SHP77 (cell line): ENCODE measurements at regions not wholly inside any gene's neighbourhood (a gene's known extent, or its start where the extent isn't known, plus 50 kb on each side); places are given as distances from the start of the nearest gene placed in this dataset.

ENCODE experiments used
- DNase-seq, 2 experiments: peaks; one replicate each; lab custom pipeline; 2025; lab: John Stamatoyannopoulos, UW

DNA sequence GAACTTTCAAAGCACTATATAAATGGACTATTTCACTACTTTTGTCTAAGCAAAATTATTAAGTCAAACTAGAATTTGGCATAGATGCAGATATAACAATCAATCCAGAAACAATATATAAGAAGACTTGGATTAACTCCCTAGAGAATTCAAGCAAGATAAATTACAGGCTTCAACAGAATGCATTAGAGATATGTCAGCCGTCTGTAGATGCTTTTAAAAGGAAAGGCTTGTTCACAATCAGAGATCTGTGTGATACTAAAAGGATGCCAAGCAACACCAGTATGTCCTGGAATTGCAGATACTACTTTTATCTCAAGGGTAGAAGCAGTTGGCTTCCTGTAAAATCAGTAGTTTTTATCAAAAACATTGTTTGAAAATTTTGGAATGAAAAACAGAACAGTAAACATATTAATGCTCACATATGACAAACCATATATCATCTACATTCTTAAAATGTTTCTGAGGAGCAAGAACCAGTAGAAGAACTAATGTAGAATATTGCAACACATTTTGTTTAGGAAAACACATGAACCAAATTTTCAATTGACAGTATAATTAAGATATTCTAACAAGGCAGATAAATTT, 947.9 kb upstream of the LRRN3 start:
- DNase-seq = no peak

DNA sequence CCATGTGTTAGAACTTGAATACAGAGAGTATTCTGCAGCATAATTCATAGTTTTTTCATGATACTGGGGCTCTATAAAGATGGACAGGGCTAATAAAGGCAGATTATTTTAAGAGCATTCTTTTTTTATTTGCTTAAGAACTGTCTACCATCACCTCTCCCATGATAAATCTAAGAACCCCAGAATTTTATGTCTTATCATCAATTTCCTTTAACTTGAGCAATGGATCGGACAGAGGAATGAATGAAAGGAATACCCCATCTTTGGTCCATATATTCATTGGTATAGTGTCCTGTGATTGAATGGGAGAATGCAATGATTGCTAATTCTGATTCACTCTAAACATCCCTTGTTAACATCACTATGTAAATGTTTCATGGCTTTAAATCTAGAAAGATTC, 946.3 kb upstream of the LRRN3 start:
- DNase-seq = no peak

DNA sequence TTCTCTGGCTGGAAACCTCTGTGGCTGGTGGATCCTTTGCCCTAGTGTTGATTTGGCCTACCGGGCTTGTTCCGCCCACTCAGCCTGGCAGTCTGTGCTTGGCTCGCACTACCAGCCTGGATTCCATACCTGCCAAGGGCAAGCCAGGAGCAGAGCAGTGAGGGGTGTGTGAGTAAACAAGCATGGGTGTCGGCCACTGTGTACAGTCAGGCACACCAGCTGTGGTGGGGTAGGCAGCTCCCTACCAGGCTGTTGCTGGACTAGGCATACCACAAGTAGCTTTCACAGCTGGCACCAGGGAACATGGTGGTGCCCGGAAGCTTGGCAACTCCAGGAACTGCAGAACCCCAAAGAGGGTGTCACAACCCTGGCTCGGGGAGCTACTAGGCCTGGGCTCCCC, 942.9 kb upstream of the LRRN3 start:
- no peak for DNase-seq

DNA sequence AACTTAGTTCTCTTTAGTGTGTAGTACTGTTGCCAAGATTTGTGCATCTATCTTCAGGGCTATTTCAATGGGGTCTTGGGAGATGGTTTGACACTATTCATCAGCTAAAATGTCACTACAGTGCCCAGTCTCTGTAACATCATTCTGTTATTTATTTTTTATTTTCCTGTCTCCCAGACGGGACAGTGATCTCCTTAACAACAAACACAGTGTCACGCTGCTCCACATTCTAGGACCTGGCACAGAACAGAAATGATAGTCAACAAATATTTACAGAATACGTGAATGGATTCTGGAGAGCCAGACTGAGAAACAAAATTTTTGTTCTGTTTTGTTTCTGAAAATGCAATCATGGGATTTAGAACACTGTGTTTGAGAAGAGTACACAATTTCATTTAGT, 937.7 kb upstream of the LRRN3 start:
- no peak for DNase-seq

DNA sequence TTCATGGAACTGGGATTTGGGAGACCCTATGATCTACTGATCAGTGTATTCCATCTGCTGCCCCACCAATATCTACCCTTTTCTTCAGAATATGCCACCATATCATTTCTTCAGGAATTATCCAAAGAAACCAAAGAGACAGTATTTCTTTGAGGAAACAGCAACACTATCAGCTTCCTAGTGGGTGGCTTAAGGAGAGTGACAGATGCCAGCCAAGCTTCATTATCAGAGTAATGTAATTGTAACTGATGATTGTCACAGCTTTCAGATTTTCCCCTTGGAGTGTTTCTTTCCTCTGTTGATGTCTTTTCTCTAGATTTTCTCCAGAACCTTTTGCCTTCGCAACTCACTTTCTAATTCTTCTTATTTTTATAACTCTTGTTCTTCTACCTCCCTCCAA, 934.4 kb upstream of the LRRN3 start:
- no peak for DNase-seq

DNA sequence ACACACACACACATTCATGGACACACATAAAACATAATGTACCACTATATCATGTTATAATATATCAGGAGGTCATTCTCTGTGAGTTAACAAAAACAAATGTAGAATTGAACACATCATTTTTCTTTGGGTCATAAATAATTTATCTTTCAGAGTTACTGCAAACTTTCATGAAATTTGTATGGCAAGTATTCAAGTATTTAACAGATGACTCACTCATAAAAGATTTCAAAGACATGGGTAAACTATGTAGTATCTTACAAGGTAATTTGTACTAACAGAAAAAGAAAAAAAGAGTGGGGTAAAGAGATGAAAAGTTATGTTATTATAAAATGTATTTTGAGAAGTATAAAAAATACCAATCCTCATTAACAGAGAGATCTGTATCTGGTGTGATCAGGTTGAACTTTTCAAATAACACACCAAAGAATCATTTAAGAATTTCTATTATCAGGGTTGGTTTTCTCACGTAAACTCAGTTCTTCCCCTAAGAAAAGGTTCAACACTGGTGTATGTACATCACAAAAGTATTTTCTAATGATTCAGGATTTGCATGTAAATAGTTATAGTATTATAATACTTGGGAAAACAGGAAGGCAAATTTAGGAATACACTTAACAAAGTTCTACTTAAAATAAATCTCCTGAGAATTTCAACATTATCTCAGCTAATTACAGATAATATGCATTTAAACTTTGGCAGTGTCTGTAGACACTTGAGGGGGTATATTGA, 933.1 kb upstream of the LRRN3 start:
- no peak for DNase-seq

DNA sequence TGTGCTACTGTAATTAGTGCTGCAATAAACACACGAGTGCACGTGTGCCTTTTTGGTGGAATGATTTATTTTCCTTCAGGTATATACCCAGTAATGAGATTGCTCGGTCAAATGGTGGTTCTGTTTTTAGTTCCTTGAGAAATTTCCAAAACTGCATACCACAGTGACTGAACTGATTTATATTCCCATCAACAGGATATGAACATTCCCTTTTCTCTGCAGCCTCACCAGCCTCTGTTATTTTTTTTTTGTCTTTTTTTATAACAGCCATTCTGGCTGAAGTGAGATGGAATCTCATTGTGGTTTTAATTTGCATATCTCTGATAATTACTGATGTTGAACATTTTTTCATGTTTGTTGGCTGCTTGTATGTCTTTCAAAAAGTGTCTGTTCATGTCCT, 922.9 kb upstream of the LRRN3 start:
- DNase-seq = no peak

DNA sequence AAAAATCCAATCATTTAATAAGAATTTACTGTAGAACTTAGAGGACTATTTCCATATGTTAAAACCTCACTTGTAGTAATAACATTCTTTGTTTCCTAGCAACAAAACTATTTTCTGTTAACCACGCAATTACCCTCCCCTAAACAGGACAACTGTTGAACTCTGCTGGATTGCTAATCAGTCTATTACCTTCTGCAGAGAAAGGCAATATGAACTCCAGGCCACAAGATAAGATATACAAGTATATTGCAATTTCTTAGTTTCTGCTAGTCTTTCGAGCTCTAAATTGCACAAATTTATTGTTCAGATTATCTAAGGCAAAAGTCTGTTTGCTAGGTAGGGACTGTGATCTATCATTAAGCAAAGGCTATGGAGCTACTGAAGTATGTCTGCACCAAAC, 920.1 kb upstream of the LRRN3 start:
- no peak for DNase-seq

DNA sequence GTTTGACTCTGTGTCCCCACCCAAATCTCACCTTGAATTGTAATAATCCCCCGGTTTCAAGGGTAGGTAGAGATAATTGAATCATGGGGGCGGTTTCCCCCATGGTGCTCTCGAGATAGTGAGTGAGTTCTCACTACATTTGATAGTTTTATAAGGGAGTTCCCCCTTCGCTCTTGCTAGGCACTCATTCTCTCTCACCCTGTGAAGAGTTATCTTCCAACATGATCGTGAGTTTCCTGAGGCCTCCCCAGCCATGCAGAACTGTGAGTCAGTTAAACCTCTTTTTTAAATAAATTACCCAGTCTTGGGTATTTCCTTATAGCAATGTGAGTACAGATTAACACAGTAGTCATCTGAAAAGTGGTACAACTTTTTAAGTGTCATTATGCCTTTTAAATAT, 913.5 kb upstream of the LRRN3 start:
- DNase-seq = no peak

DNA sequence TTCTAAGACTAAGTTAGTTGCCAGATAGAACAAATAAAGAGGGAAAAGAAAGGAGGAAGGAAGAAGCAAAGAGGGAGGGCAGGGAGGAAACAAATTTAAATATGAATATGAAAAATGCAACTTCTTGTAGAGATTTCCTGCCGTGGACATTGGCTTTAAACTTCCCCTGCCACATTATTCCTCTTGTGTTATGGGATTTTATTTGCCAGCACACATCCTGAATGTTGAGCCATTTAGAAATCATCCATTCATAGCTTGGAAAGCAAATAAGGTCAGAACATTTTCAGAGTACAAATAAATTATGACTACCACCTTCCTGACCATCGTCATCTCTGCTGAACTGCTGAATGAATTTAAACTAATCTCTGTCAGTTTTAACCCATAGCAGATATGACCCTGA, 911.9 kb upstream of the LRRN3 start:
- DNase-seq = no peak

DNA sequence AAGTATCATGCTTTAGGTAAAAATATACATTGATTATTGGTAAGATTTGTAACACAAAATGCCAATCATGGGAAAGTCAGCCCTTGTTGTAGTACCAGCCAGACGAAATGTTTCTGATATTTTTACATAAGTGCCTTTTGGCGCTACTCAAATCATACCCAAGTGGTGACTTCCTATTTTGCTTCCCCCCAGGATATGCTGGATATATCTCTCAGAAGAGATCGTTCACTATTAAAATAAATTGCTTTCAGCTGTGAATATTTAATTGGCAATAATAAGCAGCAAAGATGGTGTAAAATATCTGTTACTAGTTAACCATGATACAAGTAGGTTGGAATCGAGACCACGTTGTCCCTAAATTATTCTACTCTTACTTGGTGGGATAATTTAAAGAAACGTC, 909.2 kb upstream of the LRRN3 start:
- DNase-seq = no peak

DNA sequence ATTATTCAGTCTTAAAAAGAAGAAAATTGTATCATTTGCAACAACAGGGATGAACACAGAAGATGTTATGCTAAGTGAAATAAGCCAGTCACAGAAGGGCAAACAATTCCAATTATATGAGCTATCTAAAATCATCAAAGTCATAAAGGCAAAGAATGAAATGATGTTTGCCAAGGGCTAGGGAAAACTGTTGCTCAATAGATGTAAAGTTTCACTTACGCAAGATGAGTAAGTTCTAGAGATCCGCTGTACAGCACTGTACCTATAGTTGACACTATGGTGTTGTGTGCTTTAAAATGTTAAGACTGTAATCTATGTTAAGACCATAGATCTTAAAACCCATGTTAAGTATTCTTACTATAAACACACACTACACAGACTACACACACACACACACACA, 904.6 kb upstream of the LRRN3 start:
- DNase-seq = no peak

DNA sequence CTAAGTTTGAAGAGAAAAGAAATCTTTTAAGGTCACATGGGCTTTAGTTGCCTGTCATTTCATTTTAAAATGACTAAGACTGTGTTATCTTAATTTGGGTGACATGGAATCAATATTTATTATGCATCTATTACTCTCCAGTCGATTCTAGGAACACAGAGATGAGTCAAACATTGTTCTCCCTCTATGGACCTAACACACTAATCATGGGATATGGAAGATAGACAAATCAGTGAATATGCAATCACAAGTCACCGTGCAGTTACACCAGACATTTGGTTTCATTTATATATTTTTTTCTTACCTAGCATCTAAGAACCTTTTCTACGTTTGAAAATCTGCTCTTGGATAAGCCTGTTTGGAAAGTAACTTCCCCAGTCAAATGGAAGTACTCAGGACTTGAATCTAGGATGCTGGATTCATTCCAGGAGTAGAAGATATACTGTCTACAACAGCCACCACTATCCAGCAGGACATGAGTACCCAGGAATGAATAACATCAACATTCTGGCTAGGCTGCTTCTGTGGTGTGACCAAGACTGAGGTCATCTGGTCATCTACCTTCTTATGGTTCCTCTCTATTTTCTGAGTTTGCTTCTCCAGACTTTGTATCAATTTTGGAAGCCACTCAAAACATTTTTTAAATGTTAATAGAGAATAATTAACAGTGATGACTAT, 902.9 kb upstream of the LRRN3 start:
- DNase-seq = no peak

DNA sequence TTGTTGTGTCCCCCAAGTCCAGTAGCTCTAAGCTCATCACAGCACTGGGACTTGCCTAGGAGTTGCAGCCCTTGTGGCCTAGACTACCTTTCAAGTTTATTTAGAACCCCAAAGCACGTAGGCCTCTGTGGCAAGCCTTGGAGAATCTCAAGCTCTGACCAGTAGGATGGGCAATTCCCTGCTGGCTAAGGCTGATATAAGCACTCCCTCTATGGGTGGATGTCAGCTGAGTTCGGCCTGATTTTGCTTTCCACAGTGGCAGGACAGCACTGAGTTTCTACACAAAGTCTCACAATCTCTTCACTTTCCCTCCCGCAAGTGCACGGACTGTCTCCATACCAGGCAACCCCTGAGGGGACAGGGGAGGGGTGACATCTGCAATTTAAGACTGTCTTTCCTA, 886.4 kb upstream of the LRRN3 start:
- DNase-seq = peak; percentile 10 to 18

DNA sequence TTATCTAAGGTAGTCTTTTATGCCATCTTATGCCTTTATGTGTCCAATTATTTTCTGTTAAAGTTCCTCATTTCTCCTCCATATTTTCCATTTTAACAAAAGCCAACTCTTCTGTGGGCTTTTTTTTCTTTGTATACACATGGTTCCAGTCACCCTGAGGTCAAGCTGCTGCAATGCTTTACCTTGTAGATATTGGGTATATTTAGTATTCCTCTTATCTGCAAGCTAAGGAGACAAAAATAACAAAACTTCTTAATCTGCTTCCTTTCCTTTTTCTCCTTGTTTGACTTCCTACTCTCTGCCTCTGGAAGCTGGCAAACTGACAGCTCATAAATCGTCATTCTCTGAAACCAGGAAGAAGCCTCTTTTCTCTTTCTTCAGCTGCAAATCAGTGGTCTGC, 885.0 kb upstream of the LRRN3 start:
- no peak for DNase-seq

DNA sequence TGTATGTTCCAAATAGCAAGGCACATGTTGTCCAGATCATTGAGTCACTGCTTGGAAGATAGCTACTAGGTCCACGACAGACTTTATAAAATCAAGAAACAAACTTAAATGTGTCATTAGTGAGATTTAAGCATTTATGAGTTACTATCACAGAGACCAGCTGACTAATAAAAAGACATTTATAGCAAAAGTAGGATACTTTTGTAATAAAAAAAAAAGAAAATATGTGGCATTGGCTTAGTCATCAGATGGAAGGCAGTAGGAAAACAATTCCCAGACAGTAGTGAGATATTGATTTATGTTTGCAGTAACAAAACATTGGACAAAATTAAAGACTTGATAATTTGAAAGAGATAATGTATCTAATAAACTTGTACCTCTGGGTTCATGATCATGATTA, 881.0 kb upstream of the LRRN3 start:
- no peak for DNase-seq

DNA sequence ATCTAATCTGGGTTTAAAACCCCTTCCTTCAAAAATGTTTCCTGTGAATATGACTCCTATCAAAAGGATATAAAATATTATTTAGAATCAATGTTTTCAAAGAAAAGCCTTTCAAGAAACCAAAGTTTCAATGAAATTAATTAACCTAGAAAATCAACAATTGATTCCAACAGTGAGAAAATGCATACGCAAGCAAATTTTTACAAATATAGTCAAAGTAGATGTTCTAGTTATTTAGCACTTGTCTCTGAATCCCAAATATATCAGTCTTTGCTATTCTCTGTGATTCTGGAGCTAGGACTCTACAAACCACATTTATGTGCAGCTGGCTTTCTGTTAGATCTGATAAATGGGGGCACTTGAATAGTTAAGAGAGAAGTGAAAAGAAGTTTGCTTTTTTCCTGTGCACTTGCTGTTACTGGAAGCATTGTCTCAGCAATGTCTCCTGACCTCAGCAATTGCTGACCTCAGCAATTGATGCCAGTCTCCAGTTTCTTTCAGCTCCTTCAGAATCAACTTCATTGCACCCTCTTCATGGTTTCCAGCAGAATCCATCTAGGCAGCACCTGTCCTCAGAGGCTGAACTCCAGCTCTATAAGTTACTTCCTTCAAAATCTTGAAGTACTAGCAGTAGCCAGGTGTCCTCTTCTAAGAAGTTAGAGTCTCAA, 879.9 kb upstream of the LRRN3 start:
- DNase-seq = no peak

DNA sequence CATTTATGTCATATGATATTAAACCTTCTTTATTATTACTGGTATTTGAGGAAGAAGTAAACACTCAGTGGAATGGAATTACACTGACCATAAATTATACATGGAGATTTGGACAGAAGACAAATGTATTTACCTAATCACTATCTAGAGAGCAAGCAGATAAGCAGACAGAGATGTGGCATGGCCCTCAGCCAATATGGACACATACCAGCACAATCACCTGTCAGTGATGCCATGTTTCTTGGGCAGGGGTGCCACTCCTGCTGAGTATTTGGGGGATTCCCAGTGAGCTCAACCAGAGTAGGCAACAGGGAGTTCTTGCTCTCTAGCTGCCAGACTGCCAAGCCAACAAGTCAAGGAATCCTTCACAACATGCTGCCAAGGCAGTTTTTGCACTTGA, 866.3 kb upstream of the LRRN3 start:
- no peak for DNase-seq

DNA sequence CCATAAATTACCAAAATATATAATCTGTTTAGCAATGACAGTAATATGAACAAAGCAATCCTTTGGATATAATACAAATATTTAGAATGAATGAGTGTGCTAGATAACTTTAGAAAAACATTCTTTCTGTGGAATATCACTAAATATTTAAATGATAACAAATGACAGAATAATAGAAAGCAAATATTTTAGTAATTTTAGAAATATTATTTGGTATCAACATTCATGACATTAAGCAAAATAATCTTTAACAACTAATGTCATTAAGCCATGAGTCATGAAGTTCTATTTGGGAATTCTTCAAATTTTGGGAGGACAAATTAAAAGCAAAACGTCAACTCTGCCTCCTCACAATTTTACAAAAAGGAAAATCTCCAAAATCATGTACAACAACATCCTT, 844.8 kb upstream of the LRRN3 start:
- no peak for DNase-seq

DNA sequence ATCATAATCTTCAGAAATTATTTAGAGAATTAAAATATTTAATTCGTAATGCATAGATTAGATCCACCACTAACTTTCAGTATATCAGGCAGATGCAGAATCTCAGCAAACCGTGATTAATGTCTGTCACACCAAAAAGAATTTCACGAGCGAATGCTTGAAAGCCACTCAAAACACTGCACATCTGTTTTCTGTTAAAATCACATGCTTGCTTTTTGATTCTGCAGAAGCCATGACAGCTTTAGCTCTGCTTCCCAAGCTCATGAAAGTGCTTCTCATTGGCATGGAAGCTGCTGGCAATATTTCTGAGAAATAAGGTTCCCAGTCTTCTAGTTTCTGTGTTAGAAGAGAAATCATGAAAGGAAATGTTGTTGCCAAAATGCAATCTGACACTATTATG, 837.8 kb upstream of the LRRN3 start:
- no peak for DNase-seq

DNA sequence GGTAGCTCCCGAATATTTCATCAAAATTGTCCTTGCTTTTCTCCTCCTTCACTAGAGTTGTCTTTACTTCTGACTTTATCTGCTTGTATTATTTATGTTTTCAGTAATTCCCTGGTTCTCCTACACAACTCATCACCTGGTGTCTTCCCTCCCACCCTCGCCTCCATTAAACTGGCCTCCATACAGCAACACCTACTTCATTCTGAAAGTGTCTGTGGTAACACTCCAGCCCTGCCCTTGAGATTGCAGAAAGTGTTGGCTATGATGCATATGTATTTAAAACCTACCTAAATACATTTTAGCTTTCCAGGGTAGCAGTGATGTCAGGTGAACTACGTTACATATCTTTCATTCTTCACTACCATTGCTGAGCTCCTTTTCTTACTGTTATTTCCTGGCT, 833.3 kb upstream of the LRRN3 start:
- DNase-seq = no peak

DNA sequence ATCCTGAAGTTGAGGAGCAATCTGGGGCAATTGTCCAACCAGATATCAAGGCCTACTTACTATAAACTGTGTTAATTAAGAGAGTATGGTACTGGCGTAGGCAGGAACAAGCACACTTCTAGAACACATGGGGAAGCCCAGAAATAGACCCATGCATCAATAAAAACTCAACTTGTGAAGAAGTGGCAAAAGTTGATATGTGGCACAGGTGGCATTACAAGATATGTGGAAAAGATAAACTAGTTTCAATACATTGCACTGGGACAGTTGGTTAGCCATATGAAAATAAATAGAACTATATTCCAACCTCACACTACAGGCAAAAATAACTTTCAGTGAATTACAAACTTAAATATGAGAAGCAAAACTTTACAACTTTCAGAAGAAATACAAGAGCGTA, 828.7 kb upstream of the LRRN3 start:
- no peak for DNase-seq

DNA sequence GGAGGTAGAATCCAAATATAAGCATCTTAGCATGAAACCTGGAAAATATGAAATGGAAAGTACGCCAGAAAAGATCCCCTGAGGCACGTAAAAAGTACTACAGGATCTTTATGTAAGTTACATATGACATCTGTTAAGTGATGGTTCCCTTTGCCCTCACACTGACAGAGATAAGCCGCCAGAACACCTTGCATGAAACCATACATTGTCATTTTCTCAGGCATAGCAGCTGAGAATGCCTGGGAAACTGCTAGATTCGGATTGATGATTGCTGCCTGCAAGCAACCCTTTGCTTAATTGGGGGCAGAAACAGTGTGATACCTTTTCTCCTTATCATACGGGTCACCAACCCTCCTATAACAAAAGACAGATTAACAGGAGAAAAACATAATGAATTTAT, 826.6 kb upstream of the LRRN3 start:
- DNase-seq = no peak
